UCSD-AML1 (cell line): ENCODE measurements at regions not wholly inside any gene's neighbourhood (a gene's known extent, or its start where the extent isn't known, plus 50 kb on each side); places are given as distances from the start of the nearest gene placed in this dataset.

ENCODE experiments used
- DNase-seq: peaks from one replicate; lab custom pipeline; 2025; ENCODE audit not compliant: unreplicated experiment; lab: John Stamatoyannopoulos, UW

DNA sequence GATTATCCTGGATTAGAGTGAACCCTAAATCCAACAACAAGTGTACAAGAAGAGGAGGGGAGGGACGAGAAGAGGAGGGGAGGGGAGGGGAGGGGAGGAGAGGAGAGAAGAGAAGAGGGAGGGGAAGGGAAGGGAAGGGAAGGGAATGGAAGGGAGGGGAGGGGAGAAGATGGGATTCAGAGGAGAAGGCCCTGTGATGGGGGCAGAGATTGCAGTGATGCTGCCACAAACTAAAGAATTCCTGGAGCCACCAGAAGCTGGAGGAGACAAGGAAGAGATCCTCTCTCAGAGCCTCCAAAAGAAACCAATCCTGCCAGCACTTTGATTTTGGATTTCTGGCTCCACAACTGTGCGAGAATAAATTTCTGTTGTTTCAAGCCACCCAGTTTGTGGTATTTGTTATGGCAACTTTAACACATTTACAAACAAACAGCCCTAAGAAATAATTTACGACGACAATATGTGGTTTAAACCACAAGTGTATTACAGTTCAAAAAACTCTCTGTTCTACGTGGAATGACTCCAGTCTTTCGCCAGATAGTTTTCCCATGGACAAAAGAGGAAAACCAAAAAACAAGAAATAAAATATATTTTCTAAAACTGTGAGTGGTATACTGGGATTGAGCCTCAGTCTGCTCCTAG lies 235.4 kb downstream of the HDGFL1 start:
- DNase-seq = no peak

- DNase-seq = no peak
Measured at GRCh38 chr6:22807261-22807660, 237.9 kb downstream of the HDGFL1 start.

DNA sequence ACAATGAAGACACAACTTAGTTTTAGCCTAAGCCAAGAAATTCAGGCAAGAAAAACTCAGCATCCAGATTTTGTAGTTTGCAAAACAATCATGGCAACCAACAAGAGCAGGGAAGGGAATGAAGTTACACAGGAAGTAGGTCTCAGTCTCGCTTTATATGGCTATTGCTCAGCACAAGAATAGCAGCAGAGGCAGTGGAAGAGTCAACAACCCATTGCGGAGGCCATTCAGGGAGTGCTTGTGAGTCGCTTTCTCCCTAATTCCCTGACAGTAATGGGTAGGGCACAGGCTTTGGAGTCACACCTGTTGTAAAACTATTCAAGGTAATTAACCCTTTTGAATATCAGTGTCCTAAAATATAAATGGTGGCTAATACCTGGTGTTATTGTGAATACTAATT lies 238.5 kb downstream of the HDGFL1 start:
- no peak for DNase-seq

DNA sequence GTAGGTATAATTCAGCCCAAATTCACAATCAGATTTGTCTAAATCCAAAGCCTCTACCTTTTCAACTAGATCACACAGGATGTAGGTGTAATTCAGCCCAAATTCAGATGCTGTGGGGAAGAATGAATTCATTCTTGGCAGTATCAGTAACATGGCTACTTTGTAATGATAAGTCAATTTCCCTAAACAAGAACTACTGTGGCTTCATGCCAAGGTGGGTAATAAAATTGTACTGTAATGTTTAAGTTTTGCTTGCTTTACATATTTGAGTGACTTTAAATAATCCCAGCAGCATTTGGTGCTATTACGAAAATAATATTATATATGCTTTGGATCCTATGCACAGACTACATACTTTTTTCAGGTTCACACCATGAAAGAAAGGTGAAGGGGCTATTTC lies 239.1 kb downstream of the HDGFL1 start:
- DNase-seq = no peak

- no peak for DNase-seq
Measured at GRCh38 chr6:22809370-22809769, 240.0 kb downstream of the HDGFL1 start.

DNA sequence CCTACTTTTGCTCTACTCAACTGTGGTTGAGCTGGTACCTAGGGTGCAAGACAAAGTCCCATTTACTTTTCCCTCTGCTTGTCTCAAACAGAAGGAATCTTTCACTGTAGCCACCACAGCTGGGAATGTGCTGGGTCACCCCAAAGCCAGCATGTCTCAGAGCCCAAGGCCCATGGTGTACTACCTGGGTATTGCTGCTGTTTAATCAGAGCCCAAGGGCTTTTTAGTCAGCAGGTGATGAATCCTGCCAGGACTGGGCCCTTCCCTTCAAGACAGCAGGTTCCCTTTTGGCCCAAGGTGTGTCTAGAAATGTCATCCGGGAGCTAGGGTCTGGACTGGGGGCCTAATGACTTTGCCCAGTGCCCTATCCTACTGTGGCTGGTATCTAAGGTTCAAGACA lies 249.8 kb downstream of the HDGFL1 start:
- no peak for DNase-seq

DNA sequence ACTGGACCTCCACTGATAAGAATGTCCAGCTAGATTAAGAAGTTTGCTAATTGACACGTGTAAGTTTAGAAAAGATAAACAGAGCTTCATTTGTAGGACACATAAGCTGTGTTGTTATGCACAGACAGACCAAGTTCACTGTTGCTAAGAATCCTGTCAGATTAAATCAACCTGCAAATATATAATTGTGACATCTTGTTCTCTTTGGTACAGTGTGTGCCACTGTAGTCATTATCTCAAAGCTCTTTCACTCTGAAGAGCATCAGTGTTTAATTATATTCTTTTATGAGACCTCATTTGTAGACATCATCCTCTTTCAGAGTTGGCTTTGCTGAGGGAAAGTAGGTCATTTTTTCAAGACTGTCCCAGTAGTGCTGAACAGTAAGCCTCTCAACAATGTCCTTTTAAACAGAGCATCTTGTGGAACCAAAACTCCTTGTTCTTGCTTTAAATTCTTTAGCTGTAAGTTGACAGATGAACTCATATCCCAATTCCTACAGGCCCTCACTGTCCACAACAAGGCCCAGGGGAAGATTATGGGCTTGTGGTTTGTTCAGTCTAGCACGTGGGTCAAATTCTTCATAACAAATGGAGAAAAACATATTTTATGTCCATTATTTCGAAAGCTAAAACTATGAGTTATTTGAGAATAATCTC lies 252.4 kb downstream of the HDGFL1 start:
- no peak for DNase-seq

DNA sequence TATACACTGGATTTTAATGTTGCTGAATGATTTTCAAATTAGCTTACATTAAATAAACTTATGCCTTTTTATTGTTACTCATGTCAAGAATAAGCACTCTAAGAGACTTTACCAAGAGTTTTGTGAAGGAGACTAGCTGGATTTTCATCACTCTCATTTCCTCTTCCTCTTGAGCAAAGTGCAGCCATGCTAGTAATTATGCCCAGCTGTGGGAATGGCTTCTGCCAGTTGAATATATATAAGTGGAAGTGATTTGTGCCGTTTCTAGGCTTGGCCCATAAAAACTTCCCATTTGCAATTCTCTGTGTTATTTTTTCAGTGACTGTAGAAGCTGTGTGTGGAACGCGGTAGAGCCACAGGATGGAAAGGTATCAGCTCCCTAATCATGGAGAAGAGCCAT lies 255.8 kb downstream of the HDGFL1 start:
- no peak for DNase-seq

- no peak for DNase-seq
Measured at GRCh38 chr6:22826961-22827360, 257.6 kb downstream of the HDGFL1 start.

DNA sequence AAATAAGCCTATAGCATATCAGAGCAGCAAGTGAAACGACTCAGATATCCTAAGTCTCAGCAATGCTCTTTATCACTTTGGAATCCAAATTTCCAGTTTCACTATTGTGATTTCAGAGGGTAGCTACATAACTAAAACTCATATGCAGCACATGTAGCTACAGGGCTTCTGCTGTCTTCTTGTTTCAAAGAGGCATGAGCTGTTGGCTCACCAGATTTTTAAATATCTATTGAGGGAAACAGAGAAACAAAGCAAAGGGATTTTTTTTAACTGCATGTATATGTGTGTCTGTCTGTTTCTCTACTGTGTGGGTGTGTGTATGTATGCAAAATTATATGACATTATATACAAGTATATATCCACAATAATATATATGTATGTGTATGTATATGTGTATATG lies 258.4 kb downstream of the HDGFL1 start:
- DNase-seq = no peak

DNA sequence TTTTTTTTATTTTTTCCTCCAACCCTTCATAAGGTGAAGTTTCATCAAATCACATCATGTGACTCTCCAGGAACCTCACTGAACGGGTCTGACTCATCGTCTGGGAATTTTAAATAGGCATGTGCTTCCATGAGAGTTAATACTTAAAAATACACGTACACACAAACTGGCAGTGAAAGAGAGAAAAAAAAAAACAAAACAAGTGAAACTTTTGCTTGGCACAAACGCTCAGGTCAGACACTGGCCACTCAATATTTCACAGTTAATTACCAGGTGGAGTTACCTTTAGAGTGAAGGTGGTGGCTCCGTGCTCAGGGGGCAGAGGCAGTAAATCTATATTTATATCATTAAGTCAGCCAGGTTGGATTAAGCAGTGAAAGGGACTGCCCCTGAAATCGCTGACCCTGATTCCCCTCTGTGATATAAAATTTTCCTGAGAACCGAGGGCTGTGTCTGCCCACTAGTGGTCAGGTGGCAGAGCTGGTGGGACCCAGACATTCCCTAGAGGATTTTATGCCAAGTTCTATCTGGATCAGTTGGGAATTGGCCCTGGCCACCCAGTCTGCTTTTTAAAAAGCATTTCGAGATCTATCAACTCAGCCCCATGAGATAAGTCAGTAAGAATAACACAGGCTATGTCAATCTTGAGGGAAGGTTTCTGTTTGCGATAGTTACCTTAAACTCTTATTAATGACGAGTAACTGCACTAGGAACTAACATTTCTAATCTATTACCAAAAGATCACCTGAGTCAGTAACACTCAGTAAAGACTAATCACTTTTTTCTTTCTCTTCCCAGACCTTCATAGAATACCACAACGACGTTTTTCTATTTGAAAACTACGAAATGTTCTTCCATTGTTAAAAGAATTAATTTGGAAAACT lies 259.1 kb downstream of the HDGFL1 start:
- no peak for DNase-seq

- DNase-seq = no peak
Measured at GRCh38 chr6:22829070-22829469, 259.7 kb downstream of the HDGFL1 start.

- DNase-seq = no peak
Measured at GRCh38 chr6:22830463-22830862, 261.1 kb downstream of the HDGFL1 start.

DNA sequence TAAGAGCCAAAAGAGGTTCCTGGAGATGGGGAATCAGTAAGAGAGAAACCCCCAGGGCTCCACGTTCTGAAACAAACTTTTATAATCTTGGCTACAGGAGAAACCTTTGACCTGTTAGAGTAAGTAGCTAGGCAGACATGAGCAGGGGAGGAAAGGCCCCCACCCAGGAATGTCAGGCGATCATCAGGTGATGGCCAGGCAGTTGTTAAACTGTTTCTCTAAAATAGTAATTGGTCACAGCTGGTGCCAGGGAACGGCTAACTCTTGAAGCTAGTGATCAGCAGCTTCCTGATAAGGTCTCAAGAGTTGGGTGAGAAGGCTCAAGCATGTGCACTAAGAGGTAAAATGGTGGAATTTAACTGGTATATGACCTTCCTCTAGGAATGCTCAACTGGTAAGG lies 263.8 kb downstream of the HDGFL1 start:
- no peak for DNase-seq

DNA sequence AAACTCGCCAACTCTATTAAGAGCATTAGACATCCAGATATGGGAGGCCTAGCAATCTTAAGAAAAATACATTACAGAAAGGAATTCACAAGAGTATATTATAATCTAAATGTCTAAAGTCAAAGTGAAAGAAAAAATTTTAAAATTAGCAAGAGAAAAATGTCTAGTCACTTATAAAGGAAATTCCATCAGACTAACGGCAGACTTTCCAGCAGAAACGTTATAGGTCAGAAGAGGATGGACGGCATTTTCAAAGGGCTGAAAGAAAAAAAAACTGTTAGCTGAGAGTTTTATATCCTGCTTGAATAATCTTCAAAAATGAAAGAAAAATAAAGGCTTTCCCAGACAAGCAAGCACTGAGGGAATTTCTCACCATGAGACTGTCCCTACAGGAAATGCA lies 269.0 kb downstream of the HDGFL1 start:
- DNase-seq = no peak

DNA sequence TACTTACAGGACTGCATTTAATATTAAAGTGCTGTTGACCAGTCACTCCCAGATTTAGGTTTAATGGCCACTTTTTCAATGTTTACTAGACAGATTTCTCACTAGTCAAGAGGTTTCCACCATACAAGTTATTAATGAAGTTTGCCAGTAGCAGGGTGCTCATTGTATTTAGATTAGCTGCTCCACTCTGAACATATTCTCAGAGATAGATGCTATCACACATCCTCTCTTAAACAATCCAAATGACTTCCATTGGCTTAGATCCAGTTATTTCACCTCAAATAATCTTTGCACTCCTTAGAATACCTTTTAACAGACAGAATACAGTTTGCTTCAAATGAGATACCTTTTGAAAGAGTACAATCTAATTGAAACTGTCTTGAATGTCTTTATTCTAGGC lies 276.1 kb downstream of the HDGFL1 start:
- DNase-seq = no peak

DNA sequence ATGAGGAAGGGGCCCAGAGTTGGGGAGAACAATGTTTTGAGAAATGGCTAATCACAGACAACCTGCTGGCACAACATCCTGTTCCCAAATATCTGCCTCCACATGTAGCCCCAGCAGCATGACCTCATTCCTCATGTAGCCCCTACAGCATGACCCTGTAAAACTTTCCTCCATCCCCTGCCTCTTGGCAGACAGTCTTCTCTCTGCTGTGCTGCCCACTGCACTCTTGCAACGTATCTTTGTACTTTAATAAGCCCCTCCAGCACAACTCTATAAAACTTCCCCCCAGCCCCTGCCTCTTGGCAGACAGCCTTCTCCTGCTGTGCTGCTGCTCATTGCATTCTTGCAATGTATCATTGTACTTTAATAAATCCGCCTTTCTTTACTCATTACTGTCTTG lies 278.8 kb downstream of the HDGFL1 start:
- no peak for DNase-seq

DNA sequence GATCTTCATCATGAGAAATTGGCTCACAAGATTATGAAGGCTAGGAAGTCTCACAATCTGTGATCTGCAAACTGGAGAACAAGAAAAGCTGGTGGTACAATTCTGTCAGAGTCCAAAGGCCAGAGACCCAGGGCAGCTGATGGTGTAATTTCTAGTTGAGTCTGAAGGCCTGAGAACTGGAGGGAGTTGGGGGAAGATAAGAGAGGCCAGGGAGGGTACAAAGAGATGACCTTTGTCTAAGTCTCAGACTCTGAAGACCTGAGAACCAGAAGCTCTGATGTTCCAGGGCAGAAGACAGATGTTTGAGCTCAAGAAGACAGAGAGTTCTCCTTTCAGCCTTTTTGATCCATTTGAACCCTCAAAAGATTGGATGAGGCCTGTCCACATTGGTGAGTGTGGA lies 280.6 kb downstream of the HDGFL1 start:
- no peak for DNase-seq

DNA sequence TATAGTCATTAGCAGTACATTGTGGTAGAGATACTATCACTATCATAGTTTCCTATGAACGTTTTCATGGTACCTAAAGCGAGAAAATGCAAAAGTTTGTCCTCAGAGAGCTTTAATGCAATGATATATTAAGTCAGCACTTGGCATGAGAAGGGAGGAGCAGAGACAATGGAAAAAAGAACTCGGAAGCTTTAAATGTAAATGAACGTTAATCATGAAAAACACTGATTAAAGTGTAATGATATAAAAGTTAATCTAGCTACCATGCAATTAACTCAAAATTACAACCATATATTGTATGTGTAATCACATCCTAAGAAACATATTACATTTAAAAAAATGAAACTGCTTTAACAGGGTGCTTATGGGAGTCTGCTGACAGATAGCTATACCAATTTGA lies 282.7 kb downstream of the HDGFL1 start:
- DNase-seq = no peak

- DNase-seq = no peak
Measured at GRCh38 chr6:22873513-22874136, 304.3 kb downstream of the HDGFL1 start.

- DNase-seq = no peak
Measured at GRCh38 chr6:22875845-22876244, 306.5 kb downstream of the HDGFL1 start.

DNA sequence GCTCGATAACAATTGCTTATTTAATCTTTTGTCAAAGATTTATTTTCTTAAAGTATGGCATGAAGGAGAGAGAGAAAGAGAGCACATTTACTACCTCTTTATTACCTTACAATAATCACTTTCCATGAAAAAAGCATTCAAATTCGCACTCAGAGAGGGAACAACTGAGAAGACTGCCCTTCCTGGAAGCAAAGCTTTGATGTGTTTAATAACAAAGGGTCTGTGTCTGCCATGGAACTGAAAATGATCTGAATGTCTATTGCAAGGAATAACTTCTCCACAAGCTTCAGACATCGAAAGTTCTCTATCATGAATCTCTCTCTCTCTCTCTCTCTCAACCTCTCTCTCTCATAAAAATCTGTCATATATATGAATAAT lies 308.9 kb downstream of the HDGFL1 start:
- no peak for DNase-seq
